ENCODE measurements at regions not wholly inside any gene's neighbourhood (a gene's known extent, or its start where the extent isn't known, plus 50 kb on each side); places are given as distances from the start of the nearest gene placed in this dataset.
A peak's percentile ranks its signal among the peaks of the same experiment; 100 is the strongest.

DNA sequence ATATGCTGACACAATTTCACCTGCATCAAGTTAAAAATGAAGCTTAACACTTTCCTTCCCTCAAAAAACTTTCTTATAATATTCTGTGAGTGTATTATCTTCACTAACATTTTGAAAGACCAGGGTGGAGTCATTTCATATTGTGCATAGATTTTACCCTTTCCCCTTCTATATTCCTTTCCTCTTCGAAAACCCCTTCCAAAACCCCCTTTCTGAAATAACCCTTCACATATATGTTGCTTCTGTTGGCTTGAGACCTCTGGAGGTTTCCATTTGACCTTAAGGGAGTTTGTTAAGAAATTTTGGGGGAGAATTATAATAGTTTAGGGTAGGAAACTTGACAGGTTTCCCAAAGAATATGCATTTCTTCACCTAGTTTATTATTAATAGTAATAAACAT lies 489.6 kb upstream of the MIR17HG start:
- Histone ChIP-seq H3K36me3 (ENCODE audit: insufficient read depth, low read length) (no peaks in the 10 kb centered on the region), H3K9me3 (ENCODE audit: low read depth, low read length) (no peaks in the 10 kb centered on the region), H3K9ac (ENCODE audit: insufficient read length) (no peak overlapping the region), H3K27ac (no peak overlapping the region), H3K4me3 (no peak overlapping the region)
- TF ChIP-seq POLR2AphosphoS5 (IDR thresholded peaks at IDR 0.05; ENCODE audit: borderline replicate concordance, low read depth, low read length), result no peak
- no peak for TF ChIP-seq FOXP2 (optimal IDR thresholded peaks at IDR 0.05; ENCODE audit: control extremely low read depth, extremely low read length, insufficient read depth)
- TF ChIP-seq EZH2 (IDR thresholded peaks at IDR 0.05), result no peak
- no peak for DNase-seq (ENCODE audit: low read depth, low spot score)

GRCh38 chr13:90866006-90866405 lies 481.5 kb upstream of the MIR17HG start:
- no peaks in the 10 kb centered on the region for H3K9me3 ChIP-seq (ENCODE audit: low read depth, low read length)
- TF ChIP-seq POLR2AphosphoS5 (IDR thresholded peaks at IDR 0.05; ENCODE audit: borderline replicate concordance, low read depth, low read length) (no peak), EZH2 (IDR thresholded peaks at IDR 0.05) (no peak), FOXP2 (optimal IDR thresholded peaks at IDR 0.05; ENCODE audit: control extremely low read depth, extremely low read length, insufficient read depth) (no peak)
- no peak overlapping the region for H3K4me3 ChIP-seq
- no peak overlapping the region for H3K27ac ChIP-seq
- H3K36me3 ChIP-seq (ENCODE audit: insufficient read depth, low read length), result no peaks in the 10 kb centered on the region
- no peak overlapping the region for H3K9ac ChIP-seq (ENCODE audit: insufficient read length)
- DNase-seq (ENCODE audit: low read depth, low spot score), result no peak

DNA sequence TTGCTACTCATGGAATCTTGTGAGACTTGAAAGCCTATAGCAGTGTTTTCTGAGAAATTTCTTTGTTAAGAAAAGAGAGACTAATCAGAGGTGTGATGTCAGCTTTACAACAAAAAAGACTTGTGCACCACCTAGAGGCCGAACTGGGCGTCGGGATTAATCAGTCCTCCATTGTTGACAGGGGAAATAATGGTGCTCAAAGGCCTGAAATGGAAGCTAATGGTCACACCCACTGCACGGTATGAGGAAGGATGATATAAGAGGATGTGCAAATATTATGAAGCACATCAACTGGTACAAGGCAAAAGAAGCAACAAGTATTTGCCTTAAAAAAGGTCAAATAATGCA lies 480.2 kb upstream of the MIR17HG start:
- no peak overlapping the region for H3K9ac ChIP-seq (ENCODE audit: insufficient read length)
- no peaks in the 10 kb centered on the region for H3K9me3 ChIP-seq (ENCODE audit: low read depth, low read length)
- peak; percentile 61 for DNase-seq (ENCODE audit: low read depth, low spot score)
- no peak overlapping the region for H3K4me3 ChIP-seq
- H3K36me3 ChIP-seq (ENCODE audit: insufficient read depth, low read length), result no peaks in the 10 kb centered on the region
- TF ChIP-seq FOXP2 (optimal IDR thresholded peaks at IDR 0.05; ENCODE audit: control extremely low read depth, extremely low read length, insufficient read depth) (no peak), EZH2 (IDR thresholded peaks at IDR 0.05) (no peak), POLR2AphosphoS5 (IDR thresholded peaks at IDR 0.05; ENCODE audit: borderline replicate concordance, low read depth, low read length) (no peak)
- H3K27ac ChIP-seq, result peak overlapping the region; percentile 10; the same call in 1 of the 2 replicates

- no peaks in the 10 kb centered on the region for H3K9me3 ChIP-seq (ENCODE audit: low read depth, low read length)
- H3K4me3 ChIP-seq, result no peak overlapping the region
- no peak overlapping the region for H3K27ac ChIP-seq
- no peak for TF ChIP-seq POLR2AphosphoS5 (IDR thresholded peaks at IDR 0.05; ENCODE audit: borderline replicate concordance, low read depth, low read length)
- no peak for TF ChIP-seq EZH2 (IDR thresholded peaks at IDR 0.05)
- TF ChIP-seq FOXP2 (optimal IDR thresholded peaks at IDR 0.05; ENCODE audit: control extremely low read depth, extremely low read length, insufficient read depth), result no peak
- no peak overlapping the region for H3K9ac ChIP-seq (ENCODE audit: insufficient read length)
- no peaks in the 10 kb centered on the region for H3K36me3 ChIP-seq (ENCODE audit: insufficient read depth, low read length)
- peak; percentile 60 for DNase-seq (ENCODE audit: low read depth, low spot score)
Observed at GRCh38 chr13:90868321-90868920, 479.1 kb upstream of the MIR17HG start.

DNA sequence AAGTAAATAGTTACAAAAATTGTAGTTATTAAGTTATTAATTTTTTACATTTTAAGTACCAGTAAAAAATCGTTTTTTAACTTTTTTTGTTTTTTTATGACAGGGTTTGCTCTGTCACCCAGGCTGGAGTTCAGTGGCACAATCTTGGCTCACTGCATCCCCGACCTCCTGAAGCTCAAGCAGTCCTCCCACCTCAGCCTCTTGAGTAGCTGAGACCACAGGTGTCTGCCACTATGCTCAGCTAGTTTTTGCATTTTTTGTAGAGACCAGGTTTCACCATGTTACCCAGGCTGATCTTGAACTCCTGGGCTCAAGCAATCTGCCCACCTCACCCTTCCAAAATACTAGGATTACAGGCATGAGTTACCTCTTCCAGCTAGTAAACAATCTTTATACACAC lies 477.9 kb upstream of the MIR17HG start:
- Histone ChIP-seq H3K9ac (ENCODE audit: insufficient read length) (no peak overlapping the region), H3K9me3 (ENCODE audit: low read depth, low read length) (no peaks in the 10 kb centered on the region), H3K27ac (no peak overlapping the region), H3K36me3 (ENCODE audit: insufficient read depth, low read length) (no peaks in the 10 kb centered on the region), H3K4me3 (no peak overlapping the region)
- TF ChIP-seq POLR2AphosphoS5 (IDR thresholded peaks at IDR 0.05; ENCODE audit: borderline replicate concordance, low read depth, low read length) (no peak), EZH2 (IDR thresholded peaks at IDR 0.05) (no peak)
- DNase-seq (ENCODE audit: low read depth, low spot score), result no peak

DNA sequence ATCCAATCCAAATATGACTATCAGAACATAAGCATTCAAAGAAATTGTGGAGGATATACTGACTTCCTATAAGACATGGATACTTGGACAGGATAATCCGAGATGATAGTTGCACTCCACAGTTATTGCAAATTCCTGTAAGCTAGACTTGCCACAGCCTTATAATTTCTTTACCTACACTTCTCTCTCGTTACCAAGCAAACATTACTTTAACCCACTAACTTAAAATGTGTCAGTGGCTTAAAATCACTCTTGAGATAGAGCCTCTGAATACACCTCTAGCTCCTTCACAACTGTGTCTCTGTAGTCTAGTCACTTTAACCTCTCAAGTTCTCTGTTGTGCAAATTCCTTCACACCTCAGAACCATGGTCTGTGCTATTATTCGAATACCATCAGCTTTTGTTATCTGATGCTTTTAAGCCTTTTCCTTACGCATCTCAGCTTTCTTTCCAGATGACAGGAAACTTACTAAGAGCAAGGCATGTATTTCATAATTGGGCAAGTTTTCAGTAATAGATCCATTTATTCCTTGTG lies 474.9 kb upstream of the MIR17HG start:
- Histone ChIP-seq H3K36me3 (ENCODE audit: insufficient read depth, low read length) (no peaks in the 10 kb centered on the region), H3K9ac (ENCODE audit: insufficient read length) (no peak overlapping the region), H3K27ac (no peak overlapping the region), H3K9me3 (ENCODE audit: low read depth, low read length) (no peaks in the 10 kb centered on the region), H3K4me3 (no peak overlapping the region)
- TF ChIP-seq POLR2AphosphoS5 (IDR thresholded peaks at IDR 0.05; ENCODE audit: borderline replicate concordance, low read depth, low read length), result no peak
- TF ChIP-seq FOXP2 (optimal IDR thresholded peaks at IDR 0.05; ENCODE audit: control extremely low read depth, extremely low read length, insufficient read depth), result no peak
- no peak for TF ChIP-seq EZH2 (IDR thresholded peaks at IDR 0.05)
- no peak for DNase-seq (ENCODE audit: low read depth, low spot score)

DNA sequence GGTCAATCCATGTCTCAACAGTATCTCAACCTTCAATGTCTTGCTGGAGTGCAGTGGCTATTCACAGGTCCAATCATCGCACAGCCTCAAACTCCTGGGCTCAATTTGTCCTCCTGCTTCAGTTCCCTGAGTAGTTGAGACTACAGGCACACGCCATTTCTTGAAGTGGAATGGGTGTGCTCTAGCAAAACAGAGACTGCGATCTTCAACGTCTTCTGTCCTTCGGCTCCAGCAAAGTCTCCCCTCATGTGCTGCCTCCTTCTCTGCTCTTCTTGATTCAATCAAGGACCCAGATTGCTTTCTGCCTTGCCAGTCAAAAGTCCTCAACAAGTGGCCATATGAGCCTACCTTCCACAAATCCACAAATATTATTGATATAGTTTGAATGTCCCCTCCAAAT lies 466.7 kb upstream of the MIR17HG start:
- no peak for TF ChIP-seq FOXP2 (optimal IDR thresholded peaks at IDR 0.05; ENCODE audit: control extremely low read depth, extremely low read length, insufficient read depth)
- TF ChIP-seq EZH2 (IDR thresholded peaks at IDR 0.05), result no peak
- TF ChIP-seq POLR2AphosphoS5 (IDR thresholded peaks at IDR 0.05; ENCODE audit: borderline replicate concordance, low read depth, low read length), result no peak
- Histone ChIP-seq H3K9ac (ENCODE audit: insufficient read length) (no peak overlapping the region), H3K36me3 (ENCODE audit: insufficient read depth, low read length) (no peaks in the 10 kb centered on the region), H3K9me3 (ENCODE audit: low read depth, low read length) (no peaks in the 10 kb centered on the region), H3K4me3 (no peak overlapping the region), H3K27ac (no peak overlapping the region)
- no peak for DNase-seq (ENCODE audit: low read depth, low spot score)

DNA sequence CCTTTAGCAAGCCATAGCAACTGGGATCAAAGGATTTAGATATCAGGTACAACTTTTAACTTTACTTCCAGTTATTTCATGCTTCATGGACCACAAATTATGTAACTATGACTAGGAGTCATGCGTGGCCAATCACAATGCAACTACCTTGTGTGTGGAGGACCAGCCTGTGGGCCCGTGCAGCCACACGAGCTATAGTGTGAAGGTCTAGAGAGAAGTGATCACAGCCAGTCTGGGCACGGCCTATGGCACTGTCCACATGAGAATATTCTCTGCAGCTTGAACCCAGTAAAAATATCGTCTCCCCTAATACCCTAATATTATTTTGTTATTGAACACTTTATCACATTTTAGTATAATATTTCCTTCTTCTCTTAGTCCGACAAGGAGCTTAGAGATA lies 464.9 kb upstream of the MIR17HG start:
- DNase-seq (ENCODE audit: low read depth, low spot score), result no peak
- H3K27ac ChIP-seq, result no peak overlapping the region
- TF ChIP-seq EZH2 (IDR thresholded peaks at IDR 0.05) (no peak), POLR2AphosphoS5 (IDR thresholded peaks at IDR 0.05; ENCODE audit: borderline replicate concordance, low read depth, low read length) (no peak), FOXP2 (optimal IDR thresholded peaks at IDR 0.05; ENCODE audit: control extremely low read depth, extremely low read length, insufficient read depth) (no peak)
- no peak overlapping the region for H3K9ac ChIP-seq (ENCODE audit: insufficient read length)
- no peaks in the 10 kb centered on the region for H3K9me3 ChIP-seq (ENCODE audit: low read depth, low read length)
- H3K36me3 ChIP-seq (ENCODE audit: insufficient read depth, low read length), result no peaks in the 10 kb centered on the region
- H3K4me3 ChIP-seq, result no peak overlapping the region

- H3K4me3 ChIP-seq, result no peak overlapping the region
- no peaks in the 10 kb centered on the region for H3K36me3 ChIP-seq (ENCODE audit: insufficient read depth, low read length)
- no peak overlapping the region for H3K9ac ChIP-seq (ENCODE audit: insufficient read length)
- no peak for DNase-seq (ENCODE audit: low read depth, low spot score)
- TF ChIP-seq EZH2 (IDR thresholded peaks at IDR 0.05) (no peak), POLR2AphosphoS5 (IDR thresholded peaks at IDR 0.05; ENCODE audit: borderline replicate concordance, low read depth, low read length) (no peak), FOXP2 (optimal IDR thresholded peaks at IDR 0.05; ENCODE audit: control extremely low read depth, extremely low read length, insufficient read depth) (no peak)
- no peak overlapping the region for H3K27ac ChIP-seq
- no peaks in the 10 kb centered on the region for H3K9me3 ChIP-seq (ENCODE audit: low read depth, low read length)
Observed at GRCh38 chr13:90883592-90883991, 463.9 kb upstream of the MIR17HG start.
